RPMI8226 (cell line): ENCODE measurements at regions not wholly inside any gene's neighbourhood (a gene's known extent, or its start where the extent isn't known, plus 50 kb on each side); places are given as distances from the start of the nearest gene placed in this dataset.
"Not testable (repeated sequence)": the region's sequence is repeated elsewhere in the genome, so short reads cannot be mapped to it uniquely, and the experiment has no call there.

Source experiments
- DNase-seq: peaks from one replicate; pipeline ENCODE4 v3.0.0-alpha.2; 2015

DNA sequence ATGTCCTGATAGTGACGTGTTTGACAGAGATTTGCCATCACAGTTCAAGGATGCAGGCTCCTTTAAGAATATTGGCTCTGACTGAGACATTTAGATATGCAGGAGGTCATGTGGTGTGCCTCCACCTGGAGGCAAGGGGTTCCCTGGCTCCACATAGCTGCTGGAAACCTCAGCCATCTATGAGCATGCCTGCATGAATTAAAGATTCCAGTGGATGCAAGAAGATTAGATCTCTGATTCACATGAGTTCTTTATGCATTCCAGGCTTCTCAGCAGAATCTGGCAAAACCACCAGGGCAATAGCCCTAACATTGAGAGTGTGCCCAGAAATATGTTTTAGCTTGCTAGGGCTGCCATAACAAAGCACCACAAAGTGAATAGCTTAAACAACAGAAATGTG, 298.5 kb upstream of the AADAT start:
- DNase-seq = no peak

DNA sequence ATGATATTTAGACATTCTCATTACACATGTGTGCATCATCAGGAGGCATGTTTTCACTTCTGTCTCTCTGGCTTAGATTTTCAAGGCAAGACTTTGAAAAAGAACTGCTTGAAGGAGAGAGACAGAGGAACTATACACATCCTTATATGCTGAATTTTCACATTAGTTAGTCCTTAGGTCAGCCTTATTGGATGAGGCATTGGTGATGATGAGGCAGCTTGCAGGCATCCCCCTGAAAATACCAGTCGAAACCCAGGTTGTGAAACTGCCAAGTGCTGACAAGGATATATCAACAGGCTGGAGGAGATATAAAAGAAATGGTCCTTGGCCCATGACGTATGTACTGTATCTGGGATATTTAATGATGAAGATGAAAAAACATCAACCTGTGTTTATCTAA, 297.2 kb upstream of the AADAT start:
- DNase-seq = no peak

DNA sequence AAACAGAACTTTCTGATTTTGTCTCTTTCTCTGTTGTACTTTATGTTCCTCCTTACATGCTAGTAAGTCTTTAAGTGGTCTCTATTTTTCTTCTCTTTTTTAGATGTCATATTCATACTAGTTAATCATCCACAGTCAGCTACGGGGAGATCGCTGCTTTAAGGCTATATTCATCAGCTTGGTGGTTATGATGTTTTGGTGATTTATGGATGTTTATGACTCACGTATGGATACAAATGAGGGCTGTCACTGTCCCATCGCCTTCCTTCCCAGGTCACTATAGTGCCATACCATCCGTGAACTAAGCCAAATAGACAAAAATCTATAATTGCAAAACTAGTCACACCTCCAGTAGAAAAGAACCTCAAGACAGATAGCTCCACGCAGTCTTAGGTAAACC, 296.8 kb upstream of the AADAT start:
- DNase-seq = no peak

DNA sequence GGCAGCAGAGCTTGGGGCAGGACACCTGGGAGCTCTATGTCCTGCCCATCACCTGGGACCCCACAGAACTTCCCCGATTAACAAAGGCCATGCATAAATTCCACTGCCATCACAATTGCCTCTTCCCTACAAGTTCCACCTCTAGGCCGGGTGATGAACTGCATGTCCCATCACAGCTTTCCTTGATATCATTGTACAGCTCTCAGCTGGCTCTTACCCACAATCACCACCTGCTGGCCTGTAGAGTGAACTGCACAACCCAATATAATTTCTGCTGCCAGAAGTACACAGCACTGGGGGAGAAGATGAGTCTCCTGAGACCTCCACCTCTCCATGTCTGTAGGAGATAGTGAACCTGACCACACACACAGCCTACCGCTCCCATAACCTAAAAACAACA, 285.0 kb upstream of the AADAT start:
- DNase-seq = peak; percentile 12

DNA sequence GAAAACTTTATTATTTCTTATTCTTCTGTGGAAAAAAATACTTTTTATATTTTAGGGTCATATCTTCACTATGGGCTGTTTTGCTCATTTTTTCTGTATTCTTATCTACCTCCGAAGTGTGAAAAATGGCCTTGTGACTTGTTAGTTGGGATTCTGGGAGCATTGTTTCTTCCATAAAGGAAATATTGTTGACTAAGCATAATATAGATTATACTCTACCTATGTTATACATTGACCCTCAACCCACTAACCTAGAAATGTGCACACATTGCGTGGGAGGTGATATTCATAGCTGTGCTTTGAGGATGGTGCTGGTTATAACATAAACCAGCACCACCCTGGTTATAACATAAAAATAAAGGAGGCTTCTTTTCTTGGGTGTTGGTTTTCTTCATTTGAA, 259.2 kb upstream of the AADAT start:
- DNase-seq = no peak

DNA sequence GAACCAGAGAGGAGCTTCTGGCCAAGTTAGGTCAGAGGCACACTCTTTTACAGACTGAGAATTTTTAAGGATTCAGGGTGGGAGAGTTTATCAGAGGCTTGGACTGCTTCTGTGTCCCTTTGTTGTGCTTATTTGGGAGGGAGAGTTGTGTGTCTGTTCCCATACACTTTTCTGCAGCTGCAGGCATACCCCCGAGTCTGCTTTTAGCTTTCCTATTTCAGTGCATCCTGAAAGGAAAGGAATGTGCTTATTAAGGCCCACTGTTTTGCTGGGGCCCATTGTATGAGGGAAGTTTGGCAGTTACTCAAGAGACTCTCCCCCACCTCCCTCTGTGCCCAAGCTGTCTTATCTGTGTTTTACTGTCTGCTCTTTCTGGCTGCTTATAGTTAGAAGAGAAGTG, 257.4 kb upstream of the AADAT start:
- not testable (repeated sequence) for DNase-seq

DNA sequence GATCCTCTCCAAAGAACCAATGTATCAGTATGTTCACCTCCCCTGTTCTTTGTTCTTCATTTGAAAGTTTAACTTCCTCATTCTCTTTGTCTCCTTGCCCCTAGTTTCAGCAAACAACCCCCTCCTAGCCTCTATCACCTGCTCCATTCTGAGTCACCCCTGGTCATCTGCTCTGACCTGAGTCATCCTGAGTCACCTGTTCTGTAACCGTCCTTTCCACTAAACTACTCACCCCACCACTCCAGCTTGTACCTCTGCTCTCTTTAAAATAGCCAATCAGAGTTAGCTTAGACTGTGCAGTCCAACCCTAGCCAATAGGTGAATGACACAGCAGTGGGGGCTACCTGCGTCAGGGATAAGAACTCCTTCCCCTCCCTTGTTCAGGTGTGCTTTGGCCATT, 249.8 kb upstream of the AADAT start:
- no peak for DNase-seq

DNA sequence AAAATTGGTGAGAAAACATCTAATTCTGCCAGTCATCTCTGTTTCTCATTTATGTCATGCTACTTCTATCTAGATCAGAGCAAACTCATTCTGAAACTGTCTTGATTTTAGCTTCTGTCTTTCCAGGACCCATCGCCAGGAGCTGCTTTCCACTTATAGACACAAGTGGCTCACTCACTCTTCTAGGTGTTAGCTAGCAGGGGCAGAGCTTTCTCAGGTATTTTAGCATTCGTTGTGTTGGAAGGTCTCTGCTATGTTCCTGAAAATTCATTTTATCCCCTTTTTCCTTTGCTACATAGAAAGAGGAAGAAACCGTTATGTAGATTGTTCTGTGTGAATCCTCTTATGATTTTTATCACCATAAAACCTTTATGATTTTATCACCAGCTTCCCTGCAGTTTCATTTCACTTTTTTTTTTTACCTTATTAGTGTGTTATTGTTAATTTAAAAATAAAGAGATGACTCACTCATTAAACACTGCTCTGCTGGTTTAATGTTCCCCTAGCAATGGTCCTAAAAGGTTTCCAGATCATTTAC, 246.6 kb upstream of the AADAT start:
- DNase-seq = no peak

DNA sequence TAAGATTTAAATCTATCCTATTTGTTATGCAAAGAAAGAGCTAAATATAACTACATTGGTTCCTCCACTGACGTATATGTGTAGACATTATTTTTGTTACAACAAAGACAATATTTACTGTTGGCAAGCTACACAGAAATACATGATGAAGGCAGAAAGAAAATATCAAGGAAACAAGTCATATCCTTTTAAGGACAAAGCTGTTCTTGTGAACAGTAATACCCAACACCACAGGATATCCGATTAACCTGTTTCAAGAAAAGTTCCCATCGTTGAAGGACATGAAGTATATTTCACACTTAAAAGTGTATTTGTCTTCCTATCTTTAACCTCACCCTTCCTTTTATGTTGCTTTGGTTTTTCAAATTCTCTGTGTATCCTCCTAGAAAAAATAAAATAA, 235.8 kb upstream of the AADAT start:
- DNase-seq = no peak

DNA sequence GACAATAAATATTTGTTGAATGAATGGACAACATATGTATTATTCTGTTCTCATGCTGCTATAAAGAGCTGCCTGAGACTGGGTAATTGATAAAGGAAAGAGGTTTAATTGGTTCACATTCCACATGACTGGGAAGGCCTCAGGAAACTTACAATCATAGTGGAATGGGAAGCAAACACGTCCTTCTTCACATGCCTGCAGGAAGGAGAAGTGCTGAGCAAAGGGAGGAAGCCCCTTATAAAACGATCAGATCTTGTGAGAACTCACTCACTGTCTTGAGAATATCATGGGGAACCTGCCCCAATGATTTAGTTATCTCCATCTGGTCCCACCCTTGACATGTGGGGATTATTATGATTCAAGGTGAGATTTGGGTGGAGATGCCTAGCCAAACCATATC, 233.9 kb upstream of the AADAT start:
- DNase-seq = no peak

DNA sequence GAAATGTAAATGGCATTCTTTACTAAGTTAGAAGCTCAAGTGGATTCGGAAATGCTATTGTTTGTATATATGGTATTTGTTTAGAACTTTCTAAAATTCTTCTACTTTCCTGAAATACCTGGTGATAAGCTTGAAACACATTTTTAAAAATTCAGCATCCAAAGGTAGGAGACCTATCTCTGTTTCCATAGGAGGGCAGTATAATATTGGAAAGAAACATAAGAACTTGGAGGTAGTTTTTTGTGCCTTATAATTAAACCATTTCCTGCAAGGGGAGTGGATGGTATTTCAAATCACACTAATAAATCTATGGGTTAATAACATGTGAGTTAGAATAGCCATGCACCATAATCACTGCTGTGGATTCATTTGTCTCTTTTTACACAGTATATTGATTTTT, 217.4 kb upstream of the AADAT start:
- DNase-seq = no peak

DNA sequence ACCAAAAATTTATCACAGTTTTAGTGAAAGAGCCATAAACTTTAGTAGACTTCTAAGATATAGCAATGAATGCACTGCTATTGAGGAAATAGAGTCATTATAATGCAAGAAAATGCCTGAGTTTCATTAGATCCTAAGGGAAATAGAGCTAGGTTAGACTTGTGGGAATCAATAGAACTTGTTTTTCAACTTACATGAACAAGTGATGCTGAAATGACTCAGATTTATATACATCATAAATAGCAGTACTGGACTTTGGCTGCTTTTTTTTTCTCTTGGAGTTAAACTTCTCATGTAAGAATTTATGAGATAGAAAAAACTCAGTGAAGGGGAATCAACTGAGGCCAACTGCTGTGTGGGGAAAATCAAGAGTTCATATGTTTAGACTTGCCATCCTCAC, 216.5 kb upstream of the AADAT start:
- no peak for DNase-seq

DNA sequence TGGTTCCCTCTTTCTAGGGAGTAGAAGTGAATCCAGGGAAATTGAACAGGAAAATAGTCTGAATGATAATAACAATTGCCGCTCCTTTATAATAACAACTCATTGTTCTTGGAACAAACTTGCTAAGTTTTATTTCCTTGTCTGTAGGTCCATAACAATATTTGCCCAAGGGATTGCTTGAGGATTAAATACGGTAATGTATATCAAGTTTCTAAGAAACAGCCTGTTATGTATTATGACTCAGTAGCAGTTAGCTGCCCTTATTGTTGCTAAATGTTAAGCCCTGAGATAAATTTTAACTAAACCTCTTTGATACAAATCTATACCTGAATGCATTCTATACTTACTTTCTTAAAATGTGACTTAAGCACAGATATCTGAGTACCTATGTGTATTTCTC, 215.9 kb upstream of the AADAT start:
- no peak for DNase-seq

DNA sequence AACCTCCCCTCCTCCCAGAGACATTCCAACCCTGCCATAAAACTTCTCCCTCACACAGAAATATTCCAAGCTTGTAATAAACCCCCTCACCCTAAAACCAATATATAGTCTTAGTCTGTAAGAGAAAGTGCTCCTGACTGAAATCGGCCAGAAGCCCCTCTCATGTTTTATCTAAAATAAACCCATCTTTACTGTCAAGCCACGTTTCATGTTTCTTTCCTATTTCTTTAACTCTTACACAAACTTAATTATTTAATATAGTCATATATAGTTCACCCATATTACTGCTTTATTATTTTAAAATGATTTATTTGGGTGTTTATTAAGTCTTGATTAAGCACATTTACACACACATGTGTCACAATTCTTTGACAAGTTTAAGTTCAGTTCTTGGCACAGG, 191.3 kb upstream of the AADAT start:
- no peak for DNase-seq

DNA sequence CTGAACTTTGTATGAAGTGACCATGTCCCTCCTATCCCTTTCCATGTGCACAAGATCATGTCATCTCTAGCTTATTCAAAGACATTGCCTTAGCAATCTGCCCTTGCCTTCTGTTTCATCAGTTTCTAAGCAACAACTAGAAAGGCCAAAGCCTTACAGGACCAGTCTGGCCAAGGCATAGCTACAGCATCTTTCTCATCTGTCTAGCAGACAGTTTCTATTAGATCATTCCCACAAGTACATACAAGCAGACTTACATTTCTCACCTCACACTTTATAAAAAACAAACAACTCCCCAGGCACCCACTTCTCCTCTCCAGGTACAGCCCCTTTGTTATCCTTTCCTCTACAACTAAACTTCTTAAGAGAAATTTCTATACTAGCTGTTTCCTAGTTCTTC, 188.7 kb upstream of the AADAT start:
- no peak for DNase-seq

DNA sequence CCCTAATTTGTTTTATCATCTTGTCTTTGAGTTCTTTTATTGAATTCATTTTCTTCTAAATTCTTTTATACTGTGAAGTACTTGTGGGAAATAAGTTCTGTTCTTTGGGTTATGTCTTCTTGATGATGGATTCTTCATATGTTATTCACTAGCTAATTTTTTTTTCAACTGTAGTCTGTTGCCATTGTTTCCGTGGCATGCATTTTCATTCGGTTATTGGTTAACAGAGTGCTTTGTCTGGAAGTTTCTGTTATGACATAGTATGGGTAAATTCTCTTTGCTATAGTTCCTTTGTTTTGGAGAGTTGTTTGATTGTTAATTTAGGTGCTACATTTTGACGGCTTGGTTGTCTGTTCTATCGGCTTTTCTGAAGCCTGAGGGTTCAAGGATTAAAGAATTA, 184.9 kb upstream of the AADAT start:
- no peak for DNase-seq

DNA sequence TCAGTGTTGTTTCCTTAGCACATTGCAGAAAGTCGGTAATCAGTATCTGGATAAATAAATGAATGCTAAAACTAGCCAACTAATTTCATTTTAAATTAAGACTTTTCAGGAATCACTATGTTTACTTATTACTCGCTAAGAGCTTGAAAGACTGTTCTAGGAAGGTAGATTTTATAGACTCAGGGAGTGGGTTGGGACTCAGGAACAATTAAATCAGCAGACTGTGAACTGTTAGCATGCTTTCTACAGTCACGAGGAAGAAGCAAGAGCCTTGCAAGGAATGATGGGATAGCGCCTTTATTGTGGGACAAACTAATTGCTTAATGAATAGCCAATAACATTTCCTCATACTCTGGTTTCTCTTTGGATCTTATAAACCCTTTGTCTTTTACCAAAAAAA, 183.2 kb upstream of the AADAT start:
- DNase-seq = no peak

DNA sequence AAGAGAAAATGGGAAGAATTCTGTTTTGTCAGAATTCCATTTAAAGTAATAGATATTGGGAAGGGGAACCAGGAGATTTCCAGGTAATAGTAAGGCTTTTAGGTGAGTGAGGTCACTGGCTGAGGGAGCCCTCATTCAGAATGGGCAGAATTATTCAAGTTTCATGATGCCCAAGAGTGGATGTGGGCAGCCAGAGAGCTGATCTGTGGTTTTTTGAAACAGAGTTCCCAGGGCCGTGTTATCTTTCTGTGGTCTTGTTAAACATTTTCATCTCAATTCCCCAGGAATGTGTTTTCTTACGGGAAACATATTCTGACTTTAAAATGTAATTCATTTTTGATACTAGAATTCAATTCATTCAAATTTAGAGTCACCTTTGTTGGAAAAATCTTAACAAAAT, 182.0 kb upstream of the AADAT start:
- DNase-seq = no peak

DNA sequence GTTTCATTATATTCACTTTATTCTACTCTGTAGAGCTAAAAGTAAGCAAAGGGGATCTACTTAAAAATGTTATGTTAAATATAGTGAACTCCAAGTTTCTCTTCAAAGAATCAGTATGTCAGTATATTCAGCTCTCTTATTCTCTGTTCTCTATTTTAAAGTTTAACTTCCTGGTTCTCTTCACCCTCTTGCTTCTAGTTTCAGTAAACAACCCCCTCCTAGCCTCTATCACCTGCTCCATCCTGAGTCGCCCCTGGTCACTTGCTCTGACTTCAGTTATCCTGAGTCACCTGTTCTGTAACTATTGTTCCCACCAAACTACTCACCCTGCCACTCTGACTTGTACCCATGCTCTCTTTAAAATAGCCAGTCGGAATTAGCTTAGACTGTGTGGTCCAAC, 180.9 kb upstream of the AADAT start:
- no peak for DNase-seq

DNA sequence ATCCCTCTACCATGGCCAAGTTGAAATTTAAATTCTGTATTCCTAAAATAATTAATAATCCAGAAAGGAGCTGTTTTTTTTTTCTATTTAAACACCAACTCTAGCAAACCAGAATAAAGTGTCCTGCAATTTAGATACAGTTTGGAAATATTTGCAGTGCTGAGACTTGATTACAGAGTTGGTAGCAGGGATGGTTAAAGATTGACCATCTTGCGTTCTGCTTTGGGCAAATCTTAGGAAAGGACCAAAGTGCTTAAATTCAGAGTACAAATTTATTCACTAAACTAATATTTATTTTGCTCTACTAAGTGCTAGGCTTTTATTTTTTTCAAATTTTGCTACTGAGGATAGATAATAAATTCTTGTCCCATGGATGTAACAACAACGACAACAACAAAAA, 180.2 kb upstream of the AADAT start:
- no peak for DNase-seq

DNA sequence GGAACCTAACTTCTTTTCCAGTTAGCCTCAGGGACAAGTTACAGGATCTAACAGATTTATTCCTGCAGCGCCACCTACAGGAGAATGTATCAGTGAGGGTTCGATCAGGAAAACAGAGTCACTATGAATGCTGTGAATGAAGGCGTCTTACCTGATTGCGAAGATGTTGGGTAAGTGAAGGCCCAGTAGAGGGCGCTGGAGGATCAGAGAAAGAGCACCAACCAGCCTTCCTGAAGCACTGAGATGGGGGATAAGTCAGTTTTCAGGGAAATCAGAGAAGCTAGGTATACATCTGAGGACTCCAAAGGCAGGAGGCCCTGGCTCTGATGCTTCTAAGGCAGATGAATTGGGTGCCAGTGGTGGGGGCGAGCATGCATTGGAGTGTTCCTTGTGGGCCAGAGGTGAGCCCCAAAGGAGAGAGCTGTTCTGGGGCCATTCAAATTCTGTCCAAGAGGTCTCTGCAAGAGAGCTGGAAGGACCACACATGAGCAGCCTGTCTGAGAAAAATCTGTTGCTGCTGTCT, 169.9 kb upstream of the AADAT start:
- DNase-seq = peak; percentile 81

DNA sequence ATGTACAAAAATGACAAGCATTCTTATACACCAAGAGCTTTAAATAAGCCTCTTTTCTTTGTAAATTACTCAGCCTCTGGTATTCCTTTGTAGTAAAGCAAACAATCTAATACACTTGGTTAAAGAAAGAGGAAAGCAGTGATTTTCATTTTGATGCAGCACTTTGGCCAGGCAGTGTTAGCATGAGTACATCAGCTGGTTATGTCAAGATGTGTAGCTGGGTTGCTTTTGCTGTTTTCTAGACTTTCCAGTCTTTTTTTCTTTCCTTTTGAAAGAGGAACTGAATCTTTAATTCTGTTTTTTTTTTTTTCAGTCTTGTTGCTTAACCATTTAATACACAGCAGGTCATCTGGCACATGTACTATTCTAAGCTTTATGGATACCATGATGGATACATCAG, 167.1 kb upstream of the AADAT start:
- DNase-seq = no peak

DNA sequence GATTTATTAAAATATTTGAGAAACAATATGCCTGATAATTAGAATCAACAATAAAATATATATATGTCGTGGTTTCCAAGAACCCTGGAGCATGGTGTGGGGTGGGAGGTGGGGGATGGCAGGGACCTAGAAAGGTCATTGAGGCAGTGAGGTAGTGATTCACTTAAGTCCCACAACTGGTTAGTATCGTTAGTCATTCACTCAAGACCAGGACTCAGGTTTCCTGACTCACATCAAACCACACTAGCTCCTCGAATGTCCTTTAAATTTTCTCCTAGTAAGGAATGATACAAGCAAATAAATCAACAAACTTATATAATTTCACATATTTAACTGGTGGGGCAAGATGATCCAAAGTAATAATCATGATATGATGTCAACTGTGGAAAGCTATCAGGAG, 158.8 kb upstream of the AADAT start:
- DNase-seq = no peak

DNA sequence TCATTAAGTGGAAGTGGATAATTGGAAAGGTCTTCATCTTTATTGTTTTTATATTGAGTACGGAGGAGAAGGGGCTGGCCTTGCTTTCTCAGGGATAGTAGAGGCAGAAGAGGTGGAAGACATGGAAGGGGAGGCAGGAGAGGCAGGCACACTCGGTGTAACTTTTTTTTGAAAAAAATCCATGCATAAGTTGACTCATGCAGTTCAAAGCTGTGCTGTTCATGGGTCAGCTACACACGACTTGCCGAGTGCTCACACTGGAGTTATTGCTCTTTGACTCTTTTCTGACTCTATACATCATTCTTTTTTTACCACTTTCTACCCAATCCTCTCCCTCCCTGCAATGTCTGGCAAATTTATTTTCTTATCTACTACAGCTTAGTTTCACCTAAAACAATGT, 158.3 kb upstream of the AADAT start:
- DNase-seq = no peak

DNA sequence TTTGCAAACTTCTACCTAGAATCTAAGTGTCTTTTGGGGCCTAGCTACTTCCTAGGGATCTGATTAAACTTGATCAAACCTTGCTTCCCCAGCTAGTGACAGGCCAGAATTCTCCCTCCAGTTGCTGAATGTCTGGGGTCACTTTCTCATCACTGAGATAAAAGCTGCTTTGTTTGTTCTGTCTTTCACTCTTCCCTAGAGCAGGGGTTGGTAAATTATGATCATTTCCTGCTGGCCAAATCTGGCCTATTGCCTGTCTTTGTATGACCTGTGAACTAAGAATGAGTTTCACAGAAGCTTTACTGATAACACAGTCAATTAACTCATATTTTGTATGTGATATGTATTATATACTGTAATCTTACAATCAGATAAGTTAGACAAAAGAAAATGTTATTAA, 157.8 kb upstream of the AADAT start:
- DNase-seq = no peak
